ENCODE measurements at regions not wholly inside any gene's neighbourhood (a gene's known extent, or its start where the extent isn't known, plus 50 kb on each side); places are given as distances from the start of the nearest gene placed in this dataset.

- Mint-ChIP-seq H3K27me3 (ENCODE audit: low read depth) (peaks cover 3% of the 10 kb centered on the region), H3K4me1 (no peaks in the 10 kb centered on the region), H3K4me3 (no peak overlapping the region), H3K27ac (no peak overlapping the region), H3K9me3 (peaks cover 3% of the 10 kb centered on the region), H3K36me3 (ENCODE audit: low read depth) (no peaks in the 10 kb centered on the region)
- no peak for TF ChIP-seq CTCF (IDR thresholded peaks at IDR 0.05; ENCODE audit: unreplicated experiment in 3 of 3)
These were observed 212.7 kb upstream of the PIK3R1 start for GRCh38 chr5:68002836-68003235.

GRCh38 chr5:68000805-68001204 lies 214.8 kb upstream of the PIK3R1 start:
- Mint-ChIP-seq H3K4me1 (no peaks in the 10 kb centered on the region), H3K36me3 (ENCODE audit: low read depth) (no peaks in the 10 kb centered on the region), H3K9me3 (no peaks in the 10 kb centered on the region), H3K4me3 (no peak overlapping the region), H3K27me3 (ENCODE audit: low read depth) (peaks cover 3% of the 10 kb centered on the region), H3K27ac (no peak overlapping the region)
- no peak for TF ChIP-seq CTCF (IDR thresholded peaks at IDR 0.05; ENCODE audit: unreplicated experiment in 3 of 3)

GRCh38 chr5:67999391-67999790 lies 216.2 kb upstream of the PIK3R1 start:
- H3K27ac Mint-ChIP-seq: no peak overlapping the region
- TF ChIP-seq CTCF (IDR thresholded peaks at IDR 0.05; ENCODE audit: unreplicated experiment in 3 of 3): no peak
- H3K27me3 Mint-ChIP-seq (ENCODE audit: low read depth): peaks cover 3% of the 10 kb centered on the region
- H3K4me1 Mint-ChIP-seq: no peaks in the 10 kb centered on the region
- H3K4me3 Mint-ChIP-seq: no peak overlapping the region
- H3K9me3 Mint-ChIP-seq: no peaks in the 10 kb centered on the region
- H3K36me3 Mint-ChIP-seq (ENCODE audit: low read depth): no peaks in the 10 kb centered on the region

- Mint-ChIP-seq H3K4me3 (no peak overlapping the region), H3K27me3 (ENCODE audit: low read depth) (peaks cover 3% of the 10 kb centered on the region), H3K27ac (no peak overlapping the region), H3K4me1 (no peaks in the 10 kb centered on the region), H3K9me3 (no peaks in the 10 kb centered on the region), H3K36me3 (ENCODE audit: low read depth) (no peaks in the 10 kb centered on the region)
- no peak for TF ChIP-seq CTCF (IDR thresholded peaks at IDR 0.05; ENCODE audit: unreplicated experiment in 3 of 3)
These were observed 216.8 kb upstream of the PIK3R1 start for GRCh38 chr5:67998709-67999261.

GRCh38 chr5:67997892-67998457 lies 217.6 kb upstream of the PIK3R1 start:
- Mint-ChIP-seq H3K27me3 (ENCODE audit: low read depth) (peaks cover 3% of the 10 kb centered on the region), H3K27ac (no peak overlapping the region), H3K9me3 (no peaks in the 10 kb centered on the region), H3K4me1 (peaks cover 4% of the 10 kb centered on the region), H3K36me3 (ENCODE audit: low read depth) (no peaks in the 10 kb centered on the region), H3K4me3 (no peak overlapping the region)
- no peak for TF ChIP-seq CTCF (IDR thresholded peaks at IDR 0.05; ENCODE audit: unreplicated experiment in 3 of 3)

- Mint-ChIP-seq H3K9me3 (no peaks in the 10 kb centered on the region), H3K4me3 (no peak overlapping the region), H3K4me1 (peaks cover 6% of the 10 kb centered on the region), H3K36me3 (ENCODE audit: low read depth) (no peaks in the 10 kb centered on the region), H3K27ac (no peak overlapping the region), H3K27me3 (ENCODE audit: low read depth) (no peaks in the 10 kb centered on the region)
- TF ChIP-seq CTCF (IDR thresholded peaks at IDR 0.05; ENCODE audit: unreplicated experiment in 3 of 3): no peak
These were observed 218.4 kb upstream of the PIK3R1 start for GRCh38 chr5:67997148-67997547.

Measured in nephron (organoid).